AG09319 (cell line): ENCODE measurements at regions not wholly inside any gene's neighbourhood (a gene's known extent, or its start where the extent isn't known, plus 50 kb on each side); places are given as distances from the start of the nearest gene placed in this dataset.
"Not testable (repeated sequence)": the region's sequence is repeated elsewhere in the genome, so short reads cannot be mapped to it uniquely, and the experiment has no call there.

Experiments used
- DNase-seq: peaks from one replicate; pipeline ENCODE4 v3.0.0-alpha.2; 2010; ENCODE audit warnings: low read depth; ENCODE audit errors: extremely low read depth
- CTCF ChIP-seq: IDR thresholded peaks from 2 replicates; pipeline ENCODE4 v1.5.1; 2011; ENCODE audit warnings: low read depth, mild to moderate bottlenecking, inconsistent platforms, low read length, moderate library complexity

GRCh38 chr2:184154438-184154837 lies 443.9 kb upstream of the ZNF804A start:
- no peak for DNase-seq
- TF ChIP-seq CTCF: no peak

GRCh38 chr2:184155791-184156190 lies 442.5 kb upstream of the ZNF804A start:
- TF ChIP-seq CTCF: no peak
- no peak for DNase-seq

- TF ChIP-seq CTCF: no peak
- no peak for DNase-seq
These were observed 441.2 kb upstream of the ZNF804A start for GRCh38 chr2:184157141-184157540.

GRCh38 chr2:184162426-184162825 lies 435.9 kb upstream of the ZNF804A start:
- DNase-seq: no peak
- TF ChIP-seq CTCF: no peak

- not testable (repeated sequence) for DNase-seq
These were observed 429.5 kb upstream of the ZNF804A start for GRCh38 chr2:184168823-184169222.

GRCh38 chr2:184169366-184169765 lies 429.0 kb upstream of the ZNF804A start:
- DNase-seq: no peak
- TF ChIP-seq CTCF: no peak

- no peak for TF ChIP-seq CTCF
- no peak for DNase-seq
These were observed 423.7 kb upstream of the ZNF804A start for GRCh38 chr2:184174493-184175104.

- DNase-seq: no peak
- TF ChIP-seq CTCF: no peak
These were observed 420.1 kb upstream of the ZNF804A start for GRCh38 chr2:184178229-184178628.
